Hematopoietic multipotent progenitor cell treated with erythropoietin and hydrocortisone succinate and interleukin-3 and kit ligand, for 4 days (in vitro differentiated cells): ENCODE measurements at regions not wholly inside any gene's neighbourhood (a gene's known extent, or its start where the extent isn't known, plus 50 kb on each side); places are given as distances from the start of the nearest gene placed in this dataset.
"Not testable (repeated sequence)": the region's sequence is repeated elsewhere in the genome, so short reads cannot be mapped to it uniquely, and the experiment has no call there.

Source experiments
- DNase-seq: peaks from one replicate; pipeline ENCODE4 v3.0.0-alpha.2; 2015

- DNase-seq: no peak
These were observed 50.3 kb upstream of the ATP6AP2 start for GRCh38 chrX:40530509-40530908.

DNA sequence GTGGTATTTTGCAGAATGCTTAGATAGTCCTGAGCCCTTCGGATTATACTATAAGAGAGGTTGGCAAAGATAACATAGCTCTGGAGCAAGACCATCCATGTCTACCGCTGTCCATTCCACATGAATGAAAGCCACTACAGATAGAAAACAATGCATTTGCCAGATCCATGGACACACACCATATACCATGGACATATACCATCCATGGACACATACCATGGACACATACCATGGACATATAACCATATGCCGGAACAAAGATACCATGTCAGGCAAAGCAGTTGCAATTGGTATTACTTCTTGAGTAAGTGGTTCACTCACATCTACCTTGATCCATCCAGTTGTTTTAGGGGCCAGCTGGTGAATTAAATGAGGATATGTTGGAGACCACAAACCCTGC lies 53.2 kb upstream of the ATP6AP2 start:
- DNase-seq: no peak

DNA sequence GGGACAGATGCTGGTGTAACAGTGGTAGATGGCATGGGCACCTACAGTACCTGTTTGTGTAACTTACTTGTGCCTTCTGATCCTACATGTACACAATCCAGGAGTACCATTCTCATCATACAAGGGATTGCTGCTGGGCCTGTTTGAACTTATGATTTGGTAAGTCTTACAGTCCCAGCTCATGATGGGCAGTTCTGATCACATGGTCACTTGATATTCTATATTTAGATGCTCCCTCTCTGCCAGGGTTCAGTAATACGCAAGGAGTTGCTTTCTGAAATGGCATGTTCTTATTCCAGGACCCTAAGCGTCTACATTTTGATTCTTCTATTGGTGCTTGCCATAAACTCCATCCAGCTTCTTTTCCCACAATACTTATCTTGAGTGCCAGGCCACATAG lies 54.4 kb upstream of the ATP6AP2 start:
- no peak for DNase-seq

GRCh38 chrX:40525901-40526300 lies 54.9 kb upstream of the ATP6AP2 start:
- DNase-seq: not testable (repeated sequence)

- no peak for DNase-seq
These were observed 56.3 kb upstream of the ATP6AP2 start for GRCh38 chrX:40524423-40524822.

DNA sequence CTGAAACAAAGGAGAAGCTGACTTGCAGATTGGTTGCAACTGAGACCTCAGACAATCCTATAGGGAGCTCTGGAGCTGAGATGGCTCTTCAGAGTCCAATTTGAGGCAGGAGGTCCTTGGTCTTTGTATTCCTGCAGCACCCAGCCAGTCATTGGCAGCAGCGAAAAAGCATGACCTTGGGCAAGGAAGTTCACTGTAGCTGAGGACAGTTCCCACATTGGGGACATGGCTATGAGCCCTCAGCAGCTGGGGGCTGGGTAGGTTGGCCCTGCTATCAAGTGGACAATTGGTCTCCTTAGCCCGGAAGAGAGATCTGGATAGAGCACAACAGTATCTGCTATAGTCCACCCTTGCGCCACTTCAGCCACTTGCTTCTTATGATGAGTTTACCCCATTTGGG lies 56.9 kb upstream of the ATP6AP2 start:
- no peak for DNase-seq

- DNase-seq: no peak
These were observed 58.8 kb upstream of the ATP6AP2 start for GRCh38 chrX:40521868-40522450.

- DNase-seq: no peak
These were observed 66.4 kb upstream of the ATP6AP2 start for GRCh38 chrX:40514376-40514775.

DNA sequence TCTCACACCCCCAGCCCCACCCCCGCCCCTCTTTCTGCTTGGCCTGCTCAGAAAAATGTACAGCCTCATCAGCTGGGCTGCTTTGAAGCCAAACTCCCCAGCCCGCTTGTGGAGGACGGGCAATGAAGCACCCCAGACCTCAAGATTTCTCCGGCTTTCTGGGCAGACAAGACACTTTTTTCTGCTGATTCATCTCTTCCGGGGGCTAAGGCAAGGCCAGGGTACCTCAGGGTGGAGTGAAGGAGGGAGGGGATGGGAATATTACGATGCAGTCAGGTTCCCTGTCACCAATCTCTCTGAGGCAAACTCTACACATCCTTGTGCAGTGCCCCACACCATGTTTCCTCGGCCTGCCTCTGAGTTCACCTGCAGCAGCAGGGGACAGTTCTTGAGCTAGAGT lies 66.9 kb upstream of the ATP6AP2 start:
- DNase-seq: no peak

DNA sequence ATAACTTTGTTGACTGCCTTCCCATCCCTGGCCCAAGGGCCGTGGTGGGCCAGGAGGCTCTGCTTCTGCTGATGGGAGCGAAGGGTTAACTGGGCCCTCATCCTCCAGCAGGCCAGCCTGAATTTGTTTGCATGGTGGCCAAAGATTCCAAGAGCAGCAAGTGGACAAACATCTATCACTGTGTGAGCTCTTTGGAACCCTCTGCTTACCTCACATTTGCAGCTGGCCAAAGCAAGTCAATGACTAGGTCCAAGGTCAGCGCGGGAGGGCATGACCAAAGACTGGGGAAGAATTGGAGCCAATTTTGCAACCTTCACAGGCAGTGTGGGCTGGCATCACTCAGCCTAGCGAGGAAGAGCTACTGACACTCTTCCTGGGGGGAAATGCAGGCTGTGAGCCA lies 67.8 kb upstream of the ATP6AP2 start:
- no peak for DNase-seq

DNA sequence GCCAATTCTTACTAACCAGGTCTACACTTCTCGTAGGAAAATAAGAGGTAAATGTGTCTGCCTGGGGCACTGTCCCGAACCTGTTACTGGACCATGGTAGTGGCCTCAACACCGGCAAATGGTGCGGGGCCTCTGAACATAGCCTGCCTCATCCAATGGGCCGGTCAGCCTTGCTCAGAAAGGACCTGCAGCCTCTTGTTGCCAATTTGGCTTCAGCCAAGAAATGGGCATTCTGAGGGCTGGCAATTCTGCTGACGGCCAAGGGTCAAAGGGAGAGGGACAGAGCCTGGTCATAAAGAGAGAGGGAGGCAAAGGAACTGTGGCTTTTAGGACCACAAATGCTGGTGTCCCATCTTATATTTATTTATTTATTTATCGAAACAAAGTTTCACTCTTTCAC lies 69.5 kb upstream of the ATP6AP2 start:
- DNase-seq: no peak

DNA sequence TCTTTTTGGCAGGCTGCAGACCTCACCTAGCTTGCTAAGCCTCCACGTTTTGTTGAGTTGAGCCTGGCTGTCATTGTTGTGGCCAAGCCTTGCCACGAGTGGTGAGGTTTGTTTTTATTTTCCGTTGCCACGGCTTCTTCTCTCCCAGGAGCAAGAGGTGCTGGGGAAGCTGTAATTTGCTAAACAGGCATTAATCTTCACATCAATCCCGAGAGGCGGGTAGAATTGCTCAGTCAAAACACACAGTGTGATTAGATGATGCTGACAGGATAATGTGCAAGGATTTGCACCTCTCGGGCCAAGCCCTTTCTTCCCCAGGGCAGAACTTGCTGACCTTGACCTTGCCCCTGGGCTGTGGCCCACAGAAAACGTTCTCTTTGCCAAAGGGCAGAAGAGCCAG lies 72.2 kb upstream of the ATP6AP2 start:
- no peak for DNase-seq

GRCh38 chrX:40506201-40506985 lies 74.4 kb upstream of the ATP6AP2 start:
- DNase-seq: no peak

DNA sequence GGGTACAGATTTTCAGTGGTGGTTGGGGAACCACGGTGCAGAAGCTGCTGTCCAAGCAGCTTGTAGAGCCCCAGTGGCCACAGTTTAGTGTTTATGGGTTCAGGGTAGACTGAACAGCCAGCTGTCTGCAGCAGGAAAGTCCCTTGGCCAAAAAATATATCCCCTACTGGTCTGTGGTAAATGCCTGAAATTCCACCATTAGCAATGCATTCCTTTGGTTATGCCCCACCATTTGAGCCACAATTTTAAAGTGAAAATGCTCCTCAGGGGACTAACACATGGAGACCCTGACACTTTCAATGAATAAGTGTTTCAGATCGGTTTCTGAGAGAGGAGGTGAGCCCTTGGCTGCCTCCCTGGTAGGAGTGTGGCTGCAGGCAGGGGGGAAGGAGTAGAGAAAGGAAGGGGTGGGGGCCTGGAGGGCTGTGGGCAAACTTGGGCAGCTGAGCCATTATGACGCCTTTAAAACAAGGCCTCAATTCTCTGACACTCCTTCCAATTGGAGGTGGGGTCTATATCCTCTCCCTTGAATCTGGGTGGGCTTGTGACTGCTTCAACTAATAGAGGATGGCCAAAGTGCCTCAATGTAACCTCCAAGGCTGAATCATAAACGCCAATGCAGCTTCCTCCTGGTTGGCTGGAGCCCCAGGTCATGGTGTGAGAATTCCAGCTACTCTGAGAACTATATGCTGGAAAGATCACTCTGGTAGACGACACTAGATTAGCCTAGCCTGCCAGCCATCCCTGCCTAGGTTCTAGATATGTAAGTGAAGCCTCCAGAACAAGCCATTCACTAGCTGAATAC lies 75.8 kb upstream of the ATP6AP2 start:
- no peak for DNase-seq

GRCh38 chrX:40503094-40503493 lies 77.7 kb upstream of the ATP6AP2 start:
- DNase-seq: no peak

DNA sequence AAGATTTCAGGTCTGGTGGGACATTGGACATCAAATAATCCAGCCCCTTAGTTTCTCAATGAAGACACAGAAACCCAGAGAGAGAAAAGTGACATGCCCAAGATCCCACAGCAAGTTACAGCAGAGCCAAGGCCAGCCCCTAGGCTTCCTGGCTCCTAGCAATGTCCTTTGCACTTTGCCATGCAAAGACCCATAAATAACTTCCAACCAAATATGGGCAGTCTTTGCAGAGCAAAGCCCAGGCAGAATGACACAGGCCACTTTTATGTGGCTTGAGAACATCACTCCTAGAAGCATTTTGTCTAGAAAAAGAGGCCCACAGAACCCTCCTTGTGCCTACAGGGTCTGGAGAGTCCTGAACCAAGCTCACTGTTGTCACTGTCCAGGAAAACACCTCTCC lies 78.1 kb upstream of the ATP6AP2 start:
- DNase-seq: no peak

DNA sequence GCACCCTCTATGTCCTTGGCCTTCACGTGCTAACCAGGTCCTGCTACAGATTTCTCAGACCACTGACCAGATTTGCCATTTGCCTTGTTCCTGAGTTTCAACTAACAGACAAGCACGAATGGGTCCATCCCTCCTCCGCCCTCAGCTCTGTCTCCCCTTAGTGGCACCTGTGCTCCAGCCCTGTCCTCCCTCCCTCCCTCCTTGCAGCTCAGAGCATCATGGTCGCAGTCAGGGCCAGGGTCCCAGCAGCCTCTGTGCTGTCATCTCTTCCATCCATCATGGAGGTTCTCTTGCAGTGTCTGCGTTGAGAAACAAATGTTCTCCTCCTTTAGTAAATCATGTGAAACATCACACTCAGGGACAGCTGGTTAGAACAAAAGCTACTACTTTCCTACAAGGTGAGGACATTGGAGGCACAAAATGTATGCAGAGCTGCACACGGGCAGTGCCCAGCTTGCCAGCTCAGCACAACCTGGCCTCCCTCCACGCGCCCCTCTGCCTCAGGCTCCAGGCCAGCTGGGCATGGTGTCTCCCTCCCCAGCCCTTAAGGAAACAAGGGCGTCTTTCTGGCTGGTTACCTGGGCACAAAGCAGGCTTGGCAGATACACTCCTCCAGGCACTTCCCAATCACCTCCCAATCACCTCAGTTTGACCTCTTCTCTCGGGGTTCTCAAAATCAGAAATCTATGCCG lies 79.5 kb upstream of the ATP6AP2 start:
- no peak for DNase-seq

- DNase-seq: peak; percentile 22
These were observed 84.0 kb upstream of the ATP6AP2 start for GRCh38 chrX:40496728-40497127.

DNA sequence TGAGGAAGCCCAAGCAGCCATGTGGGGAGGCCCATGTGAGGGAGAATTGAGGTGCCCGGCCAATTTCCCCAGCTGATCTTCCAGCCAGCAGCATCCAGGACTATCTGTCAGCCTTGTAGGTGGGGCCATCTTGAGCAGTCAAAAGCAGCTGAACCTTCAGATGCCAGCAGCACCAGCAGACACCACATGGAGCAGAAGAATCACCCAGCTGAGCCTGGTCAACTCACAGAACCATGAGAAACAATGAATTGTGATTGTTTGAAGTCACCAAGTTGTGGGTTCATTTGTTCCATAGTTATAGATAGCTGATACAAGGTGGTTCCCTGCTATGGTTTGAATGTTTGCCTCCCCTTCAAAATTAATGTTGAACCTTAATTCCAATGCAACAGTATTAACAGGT lies 85.1 kb upstream of the ATP6AP2 start:
- no peak for DNase-seq

- DNase-seq: no peak
These were observed 86.8 kb upstream of the ATP6AP2 start for GRCh38 chrX:40494005-40494404.

- DNase-seq: no peak
These were observed 92.5 kb upstream of the ATP6AP2 start for GRCh38 chrX:40488296-40488695.

- DNase-seq: no peak
These were observed 94.8 kb upstream of the ATP6AP2 start for GRCh38 chrX:40485973-40486372.

- DNase-seq: no peak
These were observed 95.5 kb upstream of the ATP6AP2 start for GRCh38 chrX:40485102-40485826.
